ENCODE measurements at regions not wholly inside any gene's neighbourhood (a gene's known extent, or its start where the extent isn't known, plus 50 kb on each side); places are given as distances from the start of the nearest gene placed in this dataset.

DNA sequence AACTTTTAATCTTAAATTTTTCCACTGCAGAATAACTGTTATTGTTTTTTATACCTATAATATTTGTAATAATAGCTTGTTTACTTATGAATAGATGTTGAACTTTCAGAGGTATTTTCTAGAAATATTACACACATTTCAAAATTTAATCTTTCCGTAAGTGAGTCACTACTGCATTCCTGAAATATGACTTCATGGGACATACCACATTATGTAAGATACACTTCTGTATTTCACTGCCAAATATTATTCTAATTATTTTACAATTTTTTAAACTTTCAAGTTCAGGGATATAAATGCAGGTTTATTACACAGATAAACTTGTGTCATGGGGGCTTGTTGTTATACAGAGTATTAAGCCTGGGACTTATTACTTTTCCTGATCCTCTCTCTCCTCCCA lies 2220.5 kb downstream of the NCAM2 start:
- WGBS, 2 donors = 83 to 90% methylated on average over 1 of the region's 1 CpG
- no peak for ATAC-seq (ENCODE audit: low FRiP score in 2 of 2)
- H3K4me3 ChIP-seq = no peak overlapping the region
- H3K36me3 ChIP-seq = no peaks in the 10 kb centered on the region
- no peak for DNase-seq
- H3K4me1 ChIP-seq = no peaks in the 10 kb centered on the region
- peaks cover 0 to under 1% (median 0%) of the 10 kb centered on the region in 4 donors for H3K9me3 ChIP-seq
- H3K27me3 ChIP-seq = no peaks in the 10 kb centered on the region
- no peak for TF ChIP-seq CTCF (IDR thresholded peaks at IDR 0.05)
- no peak for TF ChIP-seq POLR2AphosphoS5 (IDR thresholded peaks at IDR 0.05)
- no peak for TF ChIP-seq POLR2A (IDR thresholded peaks at IDR 0.05)
- no peak for TF ChIP-seq EP300 (IDR thresholded peaks at IDR 0.05)
- no peak overlapping the region for H3K27ac ChIP-seq

DNA sequence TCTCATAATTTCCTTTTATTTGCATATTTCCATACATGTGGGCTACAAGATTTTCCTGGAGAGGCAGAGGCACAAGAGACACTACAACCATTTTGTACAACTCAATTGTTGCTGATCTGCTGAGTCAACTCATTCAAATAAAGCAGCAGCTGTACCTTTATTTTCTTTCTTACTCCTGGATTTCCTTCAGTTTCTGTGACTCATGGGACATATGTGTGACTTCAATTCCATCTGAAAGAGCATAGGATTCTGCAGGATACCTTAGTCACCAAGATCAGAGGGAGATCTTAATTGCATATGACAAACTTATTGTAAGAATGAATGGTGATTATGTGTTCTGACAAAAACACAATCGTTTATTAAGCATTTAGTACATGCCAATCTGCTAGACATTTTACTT lies 2219.4 kb downstream of the NCAM2 start:
- no peak overlapping the region for H3K4me3 ChIP-seq
- H3K36me3 ChIP-seq = no peaks in the 10 kb centered on the region
- no peaks in the 10 kb centered on the region for H3K27me3 ChIP-seq
- TF ChIP-seq EP300 (IDR thresholded peaks at IDR 0.05) = no peak
- TF ChIP-seq CTCF (IDR thresholded peaks at IDR 0.05) = no peak
- TF ChIP-seq POLR2A (IDR thresholded peaks at IDR 0.05) = no peak
- 66 to 79% methylated on average over 1 of the region's 1 CpG for WGBS, 2 donors
- ATAC-seq (ENCODE audit: low FRiP score in 2 of 2) (no peak), DNase-seq (no peak)
- H3K9me3 ChIP-seq = peaks cover 0 to 11% (median 2%) of the 10 kb centered on the region in 4 donors
- H3K4me1 ChIP-seq = no peaks in the 10 kb centered on the region
- H3K27ac ChIP-seq = no peak overlapping the region

- H3K9me3 ChIP-seq = peaks cover 0 to 12% (median 3%) of the 10 kb centered on the region in 4 donors
- H3K36me3 ChIP-seq = no peaks in the 10 kb centered on the region
- no peak overlapping the region for H3K4me3 ChIP-seq
- no peak for DNase-seq
- no peaks in the 10 kb centered on the region for H3K27me3 ChIP-seq
- ATAC-seq (ENCODE audit: low FRiP score in 2 of 2) = no peak
- no peak overlapping the region for H3K27ac ChIP-seq
- whole genome bisulfite sequencing, 2 donors = 73 to 96% methylated on average over 1 of the region's 1 CpG
- TF ChIP-seq CTCF (IDR thresholded peaks at IDR 0.05) (no peak), EP300 (IDR thresholded peaks at IDR 0.05) (no peak), POLR2A (IDR thresholded peaks at IDR 0.05) (no peak), POLR2AphosphoS5 (IDR thresholded peaks at IDR 0.05) (no peak)
- H3K4me1 ChIP-seq = no peaks in the 10 kb centered on the region
Measured at GRCh38 chr21:23215261-23215660, 2217.1 kb downstream of the NCAM2 start.

Small RNA genes in the stretch of these regions (small RNA-seq; reads per million reads assigned to genes)
- gene AP001340.1 = 0 reads per million in 4 donors
- 0 reads per million in 4 donors for gene RF00019
- gene RN7SKP236 = 0 reads per million in 4 donors
- 0 reads per million in 4 donors for gene RNA5SP489
- 0 to 1.4 (median 0.21) reads per million in 4 donors for gene RNU2-55P
